C4-2B (cell line): ENCODE measurements at regions not wholly inside any gene's neighbourhood (a gene's known extent, or its start where the extent isn't known, plus 50 kb on each side); places are given as distances from the start of the nearest gene placed in this dataset.

Experiments used
- H3K27ac ChIP-seq: fragments of 450-650 bp; 2 replicates; pipeline ENCODE4 v1.5.1; 2017
- CTCF ChIP-seq: fragments of 450-650 bp; conservative IDR thresholded peaks from 2 replicates; pipeline ENCODE4 v1.5.1; 2017; ENCODE audit warnings: mild to moderate bottlenecking
- ZFX ChIP-seq: fragments of 450-650 bp; IDR thresholded peaks from 2 replicates; pipeline ENCODE4 v1.6.1; 2017

GRCh38 chr5:168075387-168075786 lies 216.1 kb upstream of the WWC1 start:
- H3K27ac ChIP-seq, result no peak overlapping the region
- no peak for TF ChIP-seq CTCF
- TF ChIP-seq ZFX, result no peak

- no peak overlapping the region for H3K27ac ChIP-seq
- TF ChIP-seq CTCF, result peak; percentile 73
- no peak for TF ChIP-seq ZFX
Measured at GRCh38 chr5:168076561-168076991, 214.9 kb upstream of the WWC1 start.

GRCh38 chr5:168085261-168086031 lies 206.0 kb upstream of the WWC1 start:
- no peak for TF ChIP-seq ZFX
- no peak for TF ChIP-seq CTCF
- H3K27ac ChIP-seq, result no peak overlapping the region

GRCh38 chr5:168086104-168086610 lies 205.3 kb upstream of the WWC1 start:
- no peak overlapping the region for H3K27ac ChIP-seq
- TF ChIP-seq CTCF, result peak; percentile 67
- TF ChIP-seq ZFX, result no peak

GRCh38 chr5:168086746-168087145 lies 204.7 kb upstream of the WWC1 start:
- TF ChIP-seq ZFX, result no peak
- no peak overlapping the region for H3K27ac ChIP-seq

- no peak overlapping the region for H3K27ac ChIP-seq
- TF ChIP-seq ZFX, result no peak
- no peak for TF ChIP-seq CTCF
Measured at GRCh38 chr5:168088410-168089173, 202.9 kb upstream of the WWC1 start.

- H3K27ac ChIP-seq, result no peak overlapping the region
Measured at GRCh38 chr5:168089201-168089887, 202.1 kb upstream of the WWC1 start.

More at GRCh38 chr5:168089201-168089887, 202.1 kb upstream of the WWC1 start:
- TF ChIP-seq ZFX (no peak), CTCF (no peak)
